HL-60/S4 treated with retinoic acid at 250 ng/mL for 4 days and 3 days (cell line): ENCODE measurements at regions not wholly inside any gene's neighbourhood (a gene's known extent, or its start where the extent isn't known, plus 50 kb on each side); places are given as distances from the start of the nearest gene placed in this dataset.

ENCODE experiments used
- in situ Hi-C: fragments of 300-500 bp; cut with MboI; formaldehyde crosslinking; loops from 2 replicates; pipeline ENCODE4 v1.7.0; 2022; ENCODE audit warnings: low sequenced_read_pairs

- in situ Hi-C loops = no loop called here
Observed at GRCh38 chr4:89379511-89380044, 72.0 kb upstream of the GPRIN3 start.

DNA sequence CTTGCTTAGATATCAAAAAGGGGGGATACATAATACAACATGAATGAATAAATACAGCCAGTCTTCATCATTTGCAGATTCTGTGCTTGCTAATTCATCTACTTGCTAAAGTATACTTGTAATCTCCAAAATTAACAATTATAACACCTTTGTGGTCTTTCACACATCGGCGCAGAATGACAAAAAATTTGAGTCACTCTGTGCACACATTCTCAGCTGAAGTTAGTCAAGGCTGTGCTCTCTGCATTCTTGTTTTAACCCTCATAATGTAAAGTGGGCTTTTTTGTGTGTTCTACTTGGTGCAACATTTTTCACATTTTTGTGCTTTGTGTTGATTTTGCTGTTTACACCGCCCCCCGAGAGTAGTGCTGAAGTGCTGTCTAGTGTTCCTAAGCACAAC, 65.8 kb upstream of the GPRIN3 start:
- in situ Hi-C loops = no loop called here

GRCh38 chr4:89371614-89372013, 64.0 kb upstream of the GPRIN3 start:
- in situ Hi-C loops = no loop called here

DNA sequence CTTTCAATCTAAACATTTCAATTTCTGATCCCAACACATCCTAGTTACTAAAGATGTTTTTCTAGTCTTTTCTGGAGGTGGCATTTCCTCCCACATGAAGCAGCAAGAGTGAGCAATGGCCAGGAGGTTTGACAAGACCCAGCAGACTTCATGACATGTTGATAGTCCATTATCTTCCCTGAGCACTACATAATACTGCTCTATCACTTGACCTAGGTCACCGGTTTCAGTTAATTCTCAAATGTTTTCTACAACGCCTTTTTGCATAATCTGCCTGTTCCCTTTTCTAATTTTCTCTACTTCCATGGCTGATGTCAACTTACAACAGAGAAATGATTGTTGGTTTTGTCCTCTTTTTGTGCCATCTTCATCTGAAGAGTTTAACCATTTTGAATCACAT, 62.0 kb upstream of the GPRIN3 start:
- in situ Hi-C loops = no loop called here

- in situ Hi-C loops = no loop called here
Observed at GRCh38 chr4:89368861-89369260, 61.3 kb upstream of the GPRIN3 start.

DNA sequence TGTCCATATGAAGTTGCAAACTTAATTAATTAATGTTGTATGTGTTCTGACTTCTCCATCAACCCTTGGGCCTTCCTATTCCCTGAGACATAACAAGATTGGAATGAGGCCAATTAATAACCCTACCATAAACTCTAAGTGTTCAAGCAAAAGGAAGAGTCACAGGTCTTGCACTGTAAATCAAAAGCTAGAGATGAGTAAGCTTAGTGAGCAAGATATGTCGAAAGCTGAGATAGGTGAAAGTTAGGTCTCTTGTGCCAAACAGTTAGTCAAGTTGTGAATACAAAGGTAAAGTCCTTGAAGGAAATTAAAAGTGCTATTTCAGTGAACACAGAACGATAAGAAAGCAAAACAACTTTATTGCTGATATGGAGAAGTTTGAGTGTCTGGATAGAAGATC, 58.2 kb upstream of the GPRIN3 start:
- in situ Hi-C loops = no loop called here

DNA sequence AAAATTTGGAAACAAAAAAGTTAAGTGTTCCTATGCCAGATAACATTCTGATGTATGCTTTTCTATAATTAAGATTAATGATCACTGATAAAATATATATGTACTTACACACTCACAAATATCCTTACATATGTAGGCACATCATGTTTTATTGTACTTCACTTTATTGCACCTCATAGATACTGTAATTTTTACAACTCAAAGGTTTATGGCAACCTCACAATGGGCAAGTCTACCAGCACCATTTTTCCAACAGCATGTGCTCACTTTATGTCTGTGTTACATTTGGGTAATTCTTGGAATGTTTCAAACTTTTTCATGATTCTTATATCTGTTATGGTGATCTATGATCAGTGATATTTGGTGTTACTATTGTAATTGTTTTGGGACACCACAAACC, 57.8 kb upstream of the GPRIN3 start:
- in situ Hi-C loops = no loop called here

- in situ Hi-C loops = no loop called here
Observed at GRCh38 chr4:89364541-89364940, 56.9 kb upstream of the GPRIN3 start.

GRCh38 chr4:89363786-89364185, 56.2 kb upstream of the GPRIN3 start:
- in situ Hi-C loops = no loop called here

GRCh38 chr4:89358935-89359638, 51.5 kb upstream of the GPRIN3 start:
- in situ Hi-C loops = no loop called here

- in situ Hi-C loops = no loop called here
Observed at GRCh38 chr4:89357787-89358186, 50.2 kb upstream of the GPRIN3 start.
